Caco-2 (cell line): ENCODE measurements at regions not wholly inside any gene's neighbourhood (a gene's known extent, or its start where the extent isn't known, plus 50 kb on each side); places are given as distances from the start of the nearest gene placed in this dataset.
"Not testable (repeated sequence)": the region's sequence is repeated elsewhere in the genome, so short reads cannot be mapped to it uniquely, and the experiment has no call there.

Experiments
- BruUV-seq: library from RNA; stranded (reverse); fragments of 400-500 nt; replicated peaks from 2 replicates; lab custom pipeline; 2021; lab: Mats Ljungman, UMichigan
- CTCF ChIA-PET: fragments of 300-600 bp; sonication (Branson Sonifier 250); formaldehyde crosslinking; loops from one replicate; lab custom pipeline; 2022; ENCODE audit warnings: antibody characterized with exemption; lab: Charles Lee
- POLR2A ChIA-PET: fragments of 300-600 bp; sonication (Branson Sonifier 250); formaldehyde crosslinking; loops from one replicate; lab custom pipeline; 2022; ENCODE audit warnings: antibody characterized with exemption; lab: Charles Lee
- DNase-seq, 2 experiments: peaks; one replicate each; pipeline versions ENCODE4 v3.0.0 to v3.0.0-alpha.2; 2020 to 2022
- H3K27me3 ChIP-seq: replicated peaks from 2 replicates; pipeline ENCODE4 v1.6.0; 2011; ENCODE audit warnings: low read length; ENCODE audit not compliant: control insufficient read depth, insufficient read depth
- H3K36me3 ChIP-seq: 2 replicates; pipeline ENCODE4 v1.5.1; 2011; ENCODE audit warnings: low read length; ENCODE audit not compliant: control insufficient read depth, insufficient read depth
- H3K4me1 ChIP-seq: fragments of 250-450 bp; sonication (Bioruptor Pico); 2 replicates; pipeline ENCODE4 v1.5.1; 2020; ENCODE audit warnings: mild to moderate bottlenecking
- H3K4me3 ChIP-seq: 2 replicates; pipeline ENCODE4 v1.5.1; 2011; ENCODE audit warnings: low read depth, mild to moderate bottlenecking, control low read depth, low read length
- H3K9me3 ChIP-seq: fragments of 250-450 bp; sonication (Bioruptor Pico); 2 replicates; pipeline ENCODE4 v1.5.1; 2020; ENCODE audit warnings: mild to moderate bottlenecking, moderate library complexity
- H3K27ac Mint-ChIP-seq: one replicate; pipeline ENCODE4 v1.8.0; 2022; ENCODE audit warnings: mixed read lengths; ENCODE audit not compliant: unreplicated experiment
- H3K27me3 Mint-ChIP-seq: one replicate; pipeline ENCODE4 v1.8.0; 2022; ENCODE audit warnings: mixed read lengths; ENCODE audit not compliant: insufficient read depth, unreplicated experiment
- H3K36me3 Mint-ChIP-seq: one replicate; pipeline ENCODE4 v1.8.0; 2022; ENCODE audit warnings: mild to moderate bottlenecking, mixed read lengths; ENCODE audit not compliant: insufficient read depth, unreplicated experiment
- H3K4me1 Mint-ChIP-seq: one replicate; pipeline ENCODE4 v1.8.0; 2022; ENCODE audit warnings: low read depth, mixed read lengths; ENCODE audit not compliant: unreplicated experiment
- H3K4me3 Mint-ChIP-seq: one replicate; pipeline ENCODE4 v1.8.0; 2022; ENCODE audit warnings: mild to moderate bottlenecking, moderate library complexity, mixed read lengths; ENCODE audit not compliant: unreplicated experiment
- H3K9me3 Mint-ChIP-seq: one replicate; pipeline ENCODE4 v1.8.0; 2022; ENCODE audit warnings: mixed read lengths; ENCODE audit not compliant: unreplicated experiment
- CTCF ChIP-seq, 2 experiments: fragments of 200-600 bp in 1 of 2; IDR thresholded peaks; 1 replicate in 1 of 2; 2 replicates in 1 of 2; pipeline versions ENCODE4 v1.5.1 to v1.8.0; 2011 to 2022; ENCODE audit warnings: antibody characterized with exemption in 1 of 2, control low read depth in 1 of 2, inconsistent platforms in 1 of 2, low read depth in 1 of 2, low read length in 1 of 2, mild to moderate bottlenecking in 1 of 2, moderate library complexity in 1 of 2; ENCODE audit not compliant: insufficient read depth in 1 of 2, severe bottlenecking in 1 of 2, unreplicated experiment in 1 of 2
- intact Hi-C: fragments of 100-400 bp; cut with micrococcal nuclease; formaldehyde crosslinking; loops from one replicate; pipeline ENCODE4 v1.10.0; 2022; ENCODE audit not compliant: unreplicated experiment

- CTCF ChIA-PET = no interaction called here
- intact Hi-C loops = no loop called here
These were observed 325.8 kb upstream of the FRG2C start for GRCh38 chr3:75338342-75338741.

GRCh38 chr3:75341324-75342067 is 322.6 kb upstream of the FRG2C start:
- peak in 1 of 2 experiments; percentile 20 for DNase-seq
- Histone ChIP-seq H3K4me1 (no peaks in the 10 kb centered on the region), H3K9me3 (no peaks in the 10 kb centered on the region), H3K36me3 (no peaks in the 10 kb centered on the region), H3K27me3 (no peaks in the 10 kb centered on the region), H3K4me3 (no peak overlapping the region)
- no peaks in the 10 kb centered on the region for H3K36me3 Mint-ChIP-seq
- intact Hi-C loops = loop anchor here (10.0 kb wide), 1 partner anchor 47 kb away; no protein-coding TSS in a partner anchor
- peak in 1 of 2 experiments; percentile 18 for TF ChIP-seq CTCF (IDR thresholded peaks at IDR 0.05; ENCODE audit: insufficient read depth in 1 of 2, low read depth in 1 of 2, low read length in 1 of 2, severe bottlenecking in 1 of 2, unreplicated experiment in 1 of 2)
- no peak overlapping the region for H3K4me3 Mint-ChIP-seq
- H3K27me3 Mint-ChIP-seq = peaks cover 10% of the 10 kb centered on the region
- no TSS peak for BruUV-seq
- no peaks in the 10 kb centered on the region for H3K4me1 Mint-ChIP-seq
- H3K9me3 Mint-ChIP-seq = no peaks in the 10 kb centered on the region
- ChIA-PET CTCF (interaction anchor here (0.6 kb wide), 2 partner anchors 150 to 159 kb away, joined by 3 read pairs; no protein-coding TSS in a partner anchor), POLR2A (no interaction called here)
- H3K27ac Mint-ChIP-seq = no peak overlapping the region

More at GRCh38 chr3:75338342-75338741, 325.8 kb upstream of the FRG2C start:
- Histone ChIP-seq H3K9me3 (no peaks in the 10 kb centered on the region), H3K4me3 (no peak overlapping the region), H3K4me1 (no peaks in the 10 kb centered on the region), H3K36me3 (no peaks in the 10 kb centered on the region), H3K27me3 (no peaks in the 10 kb centered on the region)
- H3K9me3 Mint-ChIP-seq = no peaks in the 10 kb centered on the region
- no peak for DNase-seq
- H3K27ac Mint-ChIP-seq = no peak overlapping the region
- H3K4me1 Mint-ChIP-seq = no peaks in the 10 kb centered on the region
- H3K36me3 Mint-ChIP-seq = no peaks in the 10 kb centered on the region
- H3K27me3 Mint-ChIP-seq = peaks cover 4% of the 10 kb centered on the region
- no peak overlapping the region for H3K4me3 Mint-ChIP-seq
- no peak for TF ChIP-seq CTCF (IDR thresholded peaks at IDR 0.05; ENCODE audit: insufficient read depth in 1 of 2, low read depth in 1 of 2, low read length in 1 of 2, severe bottlenecking in 1 of 2, unreplicated experiment in 1 of 2)
- no TSS peak for BruUV-seq
- POLR2A ChIA-PET = no interaction called here

- no peaks in the 10 kb centered on the region for H3K36me3 Mint-ChIP-seq
- intact Hi-C loops = loop anchor here (10.0 kb wide), 1 partner anchor 48 kb away; no protein-coding TSS in a partner anchor
- Histone ChIP-seq H3K36me3 (no peaks in the 10 kb centered on the region), H3K9me3 (no peaks in the 10 kb centered on the region), H3K27me3 (no peaks in the 10 kb centered on the region), H3K4me1 (no peaks in the 10 kb centered on the region), H3K4me3 (no peak overlapping the region)
- H3K9me3 Mint-ChIP-seq = no peaks in the 10 kb centered on the region
- H3K27me3 Mint-ChIP-seq = peaks cover 10% of the 10 kb centered on the region
- BruUV-seq = no TSS peak
- POLR2A ChIA-PET = no interaction called here
- H3K4me3 Mint-ChIP-seq = no peak overlapping the region
- H3K4me1 Mint-ChIP-seq = no peaks in the 10 kb centered on the region
- no peak for DNase-seq
- CTCF ChIA-PET = no interaction called here
- no peak for TF ChIP-seq CTCF (IDR thresholded peaks at IDR 0.05; ENCODE audit: insufficient read depth in 1 of 2, low read depth in 1 of 2, low read length in 1 of 2, severe bottlenecking in 1 of 2, unreplicated experiment in 1 of 2)
- no peak overlapping the region for H3K27ac Mint-ChIP-seq
These were observed 321.7 kb upstream of the FRG2C start for GRCh38 chr3:75342425-75342824.

GRCh38 chr3:75350536-75350935 is 313.6 kb upstream of the FRG2C start:
- H3K27me3 Mint-ChIP-seq, H3K4me1 Mint-ChIP-seq, H3K9me3 Mint-ChIP-seq, H3K36me3 ChIP-seq, intact Hi-C loops, CTCF ChIA-PET, H3K36me3 Mint-ChIP-seq, H3K27me3 ChIP-seq, H3K4me3 ChIP-seq, H3K4me1 ChIP-seq, DNase-seq, BruUV-seq, POLR2A ChIA-PET, H3K4me3 Mint-ChIP-seq, H3K9me3 ChIP-seq, H3K27ac Mint-ChIP-seq: not testable (repeated sequence)
